Suppressor macrophage (primary cell): ENCODE measurements at regions not wholly inside any gene's neighbourhood (a gene's known extent, or its start where the extent isn't known, plus 50 kb on each side); places are given as distances from the start of the nearest gene placed in this dataset.
"Not testable (repeated sequence)": the region's sequence is repeated elsewhere in the genome, so short reads cannot be mapped to it uniquely, and the experiment has no call there.

Experiments used
- DNase-seq, 4 experiments: peaks; one replicate each; pipeline ENCODE4 v3.0.0-alpha.2; 2020 to 2022

- DNase-seq = no peak
These were observed 517.5 kb upstream of the FAM174A start for GRCh38 chr5:100017520-100018262.

GRCh38 chr5:100013305-100013704 lies 521.9 kb upstream of the FAM174A start:
- DNase-seq = not testable (repeated sequence)

GRCh38 chr5:100011160-100011559 lies 524.0 kb upstream of the FAM174A start:
- not testable (repeated sequence) for DNase-seq

DNA sequence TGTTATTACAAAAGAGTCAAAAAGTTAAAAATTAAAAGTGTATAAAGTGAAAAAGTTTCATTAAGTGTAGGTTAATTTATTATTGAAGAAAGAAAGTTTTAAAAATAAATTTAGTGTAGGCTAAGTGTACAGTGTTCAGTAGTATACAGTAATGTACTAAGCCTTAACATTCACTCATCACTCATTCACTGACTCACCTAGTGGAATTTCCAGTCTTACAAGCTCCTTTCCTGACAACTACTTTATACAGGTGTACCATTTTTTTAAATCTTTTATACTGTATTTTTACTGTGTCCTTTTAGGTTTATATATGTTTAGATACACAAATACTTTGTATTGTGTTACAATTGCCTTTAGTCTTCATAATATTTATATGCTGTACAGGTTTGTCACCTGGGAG lies 530.2 kb upstream of the FAM174A start:
- no peak for DNase-seq

DNA sequence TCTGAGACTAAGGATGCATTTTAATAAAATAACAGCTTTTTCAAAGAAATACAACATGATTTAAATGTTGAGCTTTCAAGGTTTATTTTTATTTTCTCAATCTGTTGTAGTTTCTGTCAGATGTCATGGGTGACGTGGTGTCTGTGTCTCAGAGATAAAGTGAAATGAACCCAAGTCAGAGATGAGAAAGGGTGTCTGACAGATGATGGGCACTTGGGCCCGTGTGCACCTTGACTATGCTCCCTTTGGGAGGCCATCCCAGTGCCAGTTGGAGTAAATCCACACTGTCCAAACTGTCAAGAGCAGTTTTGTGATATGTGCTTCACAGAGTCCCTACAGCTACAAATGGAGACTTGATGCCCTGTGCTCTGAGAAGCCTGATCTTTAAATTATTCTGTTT lies 536.9 kb upstream of the FAM174A start:
- DNase-seq = no peak

DNA sequence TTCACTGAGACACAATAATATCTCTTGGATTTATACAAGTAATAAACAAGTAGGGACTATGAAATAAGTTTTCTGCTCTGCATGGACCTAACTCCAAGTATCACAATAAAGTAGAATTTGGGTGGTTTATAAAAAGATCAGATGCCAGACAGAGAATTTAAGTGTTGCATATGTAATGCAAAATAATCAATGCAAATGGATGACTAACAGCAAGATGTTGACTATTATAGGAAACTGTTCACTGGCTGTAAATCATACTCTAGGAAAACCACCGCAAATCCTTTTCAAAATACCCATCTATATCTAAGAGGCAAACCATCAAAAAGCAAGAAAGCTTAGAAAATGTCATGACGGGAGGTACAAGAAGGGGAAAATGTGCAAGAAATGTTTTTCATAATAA lies 539.8 kb upstream of the FAM174A start:
- DNase-seq = no peak

GRCh38 chr5:99973779-99974178 lies 561.4 kb upstream of the FAM174A start:
- DNase-seq = no peak

GRCh38 chr5:99955962-99956361 lies 579.2 kb upstream of the FAM174A start:
- DNase-seq = peak in 1 of 4 experiments; percentile 1

- DNase-seq = no peak
These were observed 580.2 kb upstream of the FAM174A start for GRCh38 chr5:99955006-99955405.

- DNase-seq = no peak
These were observed 585.1 kb upstream of the FAM174A start for GRCh38 chr5:99949969-99950524.

GRCh38 chr5:99949361-99949760 lies 585.8 kb upstream of the FAM174A start:
- DNase-seq = no peak

DNA sequence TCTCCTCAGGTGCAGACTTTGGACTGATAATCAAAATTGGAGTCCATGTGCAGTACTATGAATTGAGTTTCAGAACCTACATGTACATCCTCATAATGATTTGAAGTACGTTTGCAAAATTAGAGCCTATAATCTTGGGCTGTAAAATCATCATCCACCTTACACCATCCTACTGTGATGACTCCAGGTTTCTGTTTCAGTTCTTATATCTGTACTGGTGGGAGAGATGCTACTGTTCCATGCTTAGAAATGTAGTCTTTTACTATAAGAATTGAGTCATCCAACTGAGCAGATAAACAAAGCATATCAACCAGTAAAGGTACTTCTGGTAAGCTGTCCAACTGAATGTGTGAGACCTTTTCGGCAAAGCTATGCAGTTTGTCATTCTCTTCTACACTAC lies 586.3 kb upstream of the FAM174A start:
- DNase-seq = no peak

DNA sequence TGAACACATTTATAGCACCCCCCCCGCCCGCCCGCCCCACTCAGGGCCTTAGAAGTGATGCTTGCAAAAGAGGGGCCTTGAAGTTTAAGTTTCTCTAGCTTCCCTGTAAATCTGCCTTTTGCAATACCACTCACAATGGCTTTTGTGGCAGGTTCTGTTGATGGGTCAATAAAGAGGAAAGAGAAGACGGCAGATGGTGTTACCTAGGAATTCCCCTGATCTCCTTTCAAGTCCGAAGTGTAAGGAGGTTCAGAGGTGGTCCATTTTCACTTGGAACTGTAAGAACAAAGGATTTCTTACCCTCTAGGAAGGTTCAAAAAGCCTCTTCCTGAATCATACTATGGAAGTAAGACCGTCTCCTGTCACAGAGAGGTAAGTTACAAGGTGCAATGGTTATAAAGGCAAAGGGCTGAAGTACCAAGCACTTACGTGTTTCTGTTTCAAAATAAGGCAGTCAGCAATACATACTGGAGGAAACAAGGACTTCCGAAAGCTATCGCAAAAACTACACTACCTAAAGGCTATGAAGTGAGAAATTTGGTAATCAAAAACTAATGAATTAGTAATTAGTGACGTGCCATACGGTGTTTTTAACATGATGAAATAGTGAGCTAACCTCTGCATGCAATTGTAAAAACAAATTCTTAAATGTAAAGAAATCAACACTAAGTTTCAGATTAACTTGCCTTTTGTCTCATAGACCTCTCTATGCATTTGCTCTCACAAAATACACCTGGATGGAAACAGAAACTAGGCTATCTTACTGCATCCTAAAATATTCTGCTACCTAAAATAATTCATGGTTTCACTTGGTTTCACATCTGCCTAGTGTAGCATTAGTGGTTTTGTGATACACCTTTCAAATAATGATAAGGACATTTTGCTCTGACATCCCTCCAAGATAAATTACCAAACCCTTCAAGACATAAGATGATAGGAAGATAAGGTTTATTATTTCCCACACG lies 589.4 kb upstream of the FAM174A start:
- DNase-seq = no peak

DNA sequence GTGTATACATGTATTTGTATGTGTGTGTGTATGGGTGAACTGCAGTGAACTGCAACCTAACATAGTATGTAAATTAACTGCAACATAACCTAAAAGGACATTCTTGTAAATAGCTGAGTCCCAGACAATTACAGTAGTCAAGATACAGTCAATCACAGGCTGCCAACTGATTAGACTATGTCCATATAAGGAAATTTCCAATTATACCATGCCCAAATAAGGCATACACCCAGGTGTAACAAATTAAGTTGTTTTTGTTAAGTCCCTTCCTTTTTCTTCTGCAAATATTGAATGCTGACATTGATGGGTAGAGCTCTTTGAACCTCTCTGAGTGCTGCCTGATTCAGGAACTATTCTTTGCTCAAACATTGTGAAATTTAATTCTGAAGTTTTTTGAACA lies 594.6 kb upstream of the FAM174A start:
- no peak for DNase-seq

DNA sequence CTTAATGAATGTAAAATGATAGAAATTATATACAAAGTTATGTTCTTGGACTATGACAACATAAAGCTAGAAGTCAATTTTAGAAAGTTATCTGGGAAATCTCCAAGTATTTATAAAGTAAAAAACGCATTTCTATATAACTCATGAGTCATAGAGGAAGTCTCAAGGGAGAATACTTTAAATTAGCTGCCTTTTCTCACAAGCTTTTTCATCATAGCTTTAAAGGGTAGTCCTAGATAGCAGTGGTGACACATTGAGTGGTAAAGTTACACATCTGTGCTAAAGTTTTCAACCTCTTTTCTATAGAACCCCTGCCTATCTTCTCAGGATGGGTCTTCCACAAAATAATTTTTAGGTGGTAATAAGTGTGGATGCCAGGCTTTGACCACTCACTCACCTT lies 598.3 kb upstream of the FAM174A start:
- no peak for DNase-seq

GRCh38 chr5:99929806-99930135 lies 605.4 kb upstream of the FAM174A start:
- DNase-seq = no peak

DNA sequence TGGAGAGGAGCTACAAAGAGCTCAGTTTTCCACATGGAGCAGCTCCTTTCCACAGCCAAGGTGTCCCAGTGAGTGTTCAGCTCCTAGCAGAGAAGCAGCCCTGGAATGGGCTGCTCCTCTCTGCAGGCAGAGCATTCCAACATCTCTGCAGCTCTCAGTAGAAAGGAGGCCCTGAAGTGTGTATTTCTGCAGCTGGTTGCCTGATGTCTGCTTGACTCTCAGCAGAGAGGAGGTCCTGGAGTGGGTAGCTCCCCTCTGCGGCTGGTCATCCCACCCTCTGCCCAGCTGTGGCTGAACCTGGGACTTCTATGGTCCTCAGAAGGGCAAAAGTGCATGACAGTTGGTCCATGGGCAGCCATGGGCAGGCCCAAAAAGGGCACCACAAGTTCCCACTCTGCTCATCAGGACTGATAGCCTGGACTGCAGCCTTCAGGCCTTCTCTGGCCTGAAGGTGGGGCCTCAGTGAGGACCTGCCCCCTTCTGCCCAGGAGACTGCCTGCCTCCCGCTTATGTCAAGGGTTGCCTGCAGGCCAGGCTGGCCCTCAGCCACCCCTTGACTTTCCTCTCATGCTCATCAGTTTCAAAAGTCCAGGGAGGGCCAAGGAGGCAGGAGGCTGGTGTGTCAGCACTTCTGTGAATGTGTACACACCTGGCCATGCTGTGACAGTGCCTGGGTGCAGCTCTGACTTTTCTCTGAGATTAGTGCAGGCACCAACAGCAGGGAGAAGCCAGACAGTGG lies 605.9 kb upstream of the FAM174A start:
- no peak for DNase-seq

DNA sequence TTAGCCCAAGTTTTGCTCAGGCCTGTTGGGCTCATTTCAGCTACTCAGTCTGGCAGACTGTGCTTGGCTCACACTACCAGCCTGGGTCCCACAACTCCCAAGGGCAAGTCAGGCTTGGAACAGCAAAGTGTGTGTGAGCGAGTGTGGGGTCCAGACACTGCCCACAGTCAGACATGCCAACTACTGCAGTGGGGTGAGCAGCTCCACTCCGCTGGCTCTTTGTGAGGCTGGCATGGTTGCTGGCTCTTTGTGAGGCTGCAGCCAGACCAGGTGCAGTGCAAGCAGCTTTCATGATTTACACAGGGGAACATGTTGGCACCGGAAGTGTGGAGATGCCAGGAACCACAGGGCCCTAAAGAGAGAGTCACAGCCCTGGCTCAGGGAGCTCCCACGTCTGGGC lies 606.7 kb upstream of the FAM174A start:
- no peak for DNase-seq

- DNase-seq = no peak
These were observed 608.7 kb upstream of the FAM174A start for GRCh38 chr5:99926463-99926862.

DNA sequence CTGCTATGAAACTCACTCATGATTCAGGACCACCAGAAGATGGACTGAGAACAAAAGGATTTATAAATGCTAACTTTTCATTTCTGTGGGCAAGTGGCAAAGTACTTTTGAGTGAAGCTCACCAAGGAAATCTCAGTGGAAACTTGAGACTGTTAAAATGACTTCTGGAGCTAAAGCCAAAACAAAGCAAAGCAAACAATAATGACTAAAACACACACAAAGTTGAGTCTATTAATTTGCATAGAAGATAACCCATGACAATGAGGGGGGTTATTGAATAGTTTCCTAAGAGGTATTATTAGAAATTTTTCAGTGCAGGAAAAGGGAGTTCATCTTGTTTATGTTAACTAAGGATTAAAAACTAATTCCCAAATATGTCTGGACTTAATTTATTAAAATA lies 612.8 kb upstream of the FAM174A start:
- no peak for DNase-seq

GRCh38 chr5:99911971-99912370 lies 623.2 kb upstream of the FAM174A start:
- no peak for DNase-seq

GRCh38 chr5:99906776-99907175 lies 628.4 kb upstream of the FAM174A start:
- DNase-seq = no peak

- no peak for DNase-seq
These were observed 633.2 kb upstream of the FAM174A start for GRCh38 chr5:99901972-99902371.
